Adipocyte (in vitro differentiated cells): ENCODE measurements at regions not wholly inside any gene's neighbourhood (a gene's known extent, or its start where the extent isn't known, plus 50 kb on each side); places are given as distances from the start of the nearest gene placed in this dataset.
"Not testable (repeated sequence)": the region's sequence is repeated elsewhere in the genome, so short reads cannot be mapped to it uniquely, and the experiment has no call there.

Experiments used
- DNase-seq: peaks from one replicate; pipeline ENCODE4 v3.0.0-alpha.2; 2015; ENCODE audit warnings: low read depth
- H3K27me3 ChIP-seq: replicated peaks from 2 replicates; pipeline ENCODE4 v1.7.0; 2013; ENCODE audit warnings: mild to moderate bottlenecking, low read length, moderate library complexity; ENCODE audit not compliant: control insufficient read depth, insufficient read depth
- H3K36me3 ChIP-seq: 2 replicates; pipeline ENCODE4 v1.7.0; 2013; ENCODE audit warnings: low read length, mild to moderate bottlenecking, moderate library complexity; ENCODE audit not compliant: control insufficient read depth, insufficient read depth, severe bottlenecking
- H3K4me1 ChIP-seq: 2 replicates; pipeline ENCODE4 v1.7.0; 2013; ENCODE audit warnings: mild to moderate bottlenecking, low read length, moderate library complexity; ENCODE audit not compliant: control insufficient read depth, insufficient read depth
- H3K4me3 ChIP-seq: 2 replicates; pipeline ENCODE4 v1.7.0; 2013; ENCODE audit warnings: mild to moderate bottlenecking, low read length, moderate library complexity
- H3K9ac ChIP-seq: 2 replicates; pipeline ENCODE4 v1.7.0; 2013; ENCODE audit warnings: mild to moderate bottlenecking, low read length, moderate library complexity
- H3K9me3 ChIP-seq: 2 replicates; pipeline ENCODE4 v1.7.0; 2013; ENCODE audit warnings: mild to moderate bottlenecking, low read length, moderate library complexity; ENCODE audit not compliant: control insufficient read depth

- H3K27me3 ChIP-seq: no peaks in the 10 kb centered on the region
- H3K36me3 ChIP-seq: no peaks in the 10 kb centered on the region
- no peak overlapping the region for H3K4me3 ChIP-seq
- no peaks in the 10 kb centered on the region for H3K4me1 ChIP-seq
- peaks cover 4% of the 10 kb centered on the region for H3K9me3 ChIP-seq
- DNase-seq: no peak
- no peak overlapping the region for H3K9ac ChIP-seq
These were observed 806.5 kb downstream of the IGSF11 start for GRCh38 chr3:118228151-118228550.

DNA sequence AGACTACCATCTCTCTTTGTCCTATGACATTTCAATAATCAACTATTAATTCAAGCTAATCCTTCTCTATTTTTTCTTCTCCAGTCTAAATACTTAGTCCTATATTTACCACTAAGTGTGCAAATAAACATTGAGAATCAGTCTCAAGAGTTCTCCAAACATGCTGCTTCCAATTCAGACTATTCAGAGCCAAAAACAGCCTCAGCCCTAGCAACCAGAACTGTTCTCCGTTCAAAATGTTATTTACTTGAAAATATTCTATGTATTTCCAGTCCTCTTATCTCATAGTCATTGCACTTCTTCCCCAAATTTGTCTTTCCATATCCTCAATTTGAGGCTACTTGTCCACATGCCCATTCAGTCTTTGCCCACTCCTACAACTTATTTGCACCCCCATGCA is 805.5 kb downstream of the IGSF11 start:
- peaks cover 4% of the 10 kb centered on the region for H3K9me3 ChIP-seq
- H3K36me3 ChIP-seq: no peaks in the 10 kb centered on the region
- DNase-seq: no peak
- no peak overlapping the region for H3K9ac ChIP-seq
- no peaks in the 10 kb centered on the region for H3K4me1 ChIP-seq
- H3K4me3 ChIP-seq: no peak overlapping the region
- no peaks in the 10 kb centered on the region for H3K27me3 ChIP-seq

- no peaks in the 10 kb centered on the region for H3K36me3 ChIP-seq
- H3K9me3 ChIP-seq: peaks cover 4% of the 10 kb centered on the region
- no peaks in the 10 kb centered on the region for H3K27me3 ChIP-seq
- DNase-seq: no peak
- no peak overlapping the region for H3K4me3 ChIP-seq
- no peak overlapping the region for H3K9ac ChIP-seq
- H3K4me1 ChIP-seq: no peaks in the 10 kb centered on the region
These were observed 803.1 kb downstream of the IGSF11 start for GRCh38 chr3:118231578-118231977.

DNA sequence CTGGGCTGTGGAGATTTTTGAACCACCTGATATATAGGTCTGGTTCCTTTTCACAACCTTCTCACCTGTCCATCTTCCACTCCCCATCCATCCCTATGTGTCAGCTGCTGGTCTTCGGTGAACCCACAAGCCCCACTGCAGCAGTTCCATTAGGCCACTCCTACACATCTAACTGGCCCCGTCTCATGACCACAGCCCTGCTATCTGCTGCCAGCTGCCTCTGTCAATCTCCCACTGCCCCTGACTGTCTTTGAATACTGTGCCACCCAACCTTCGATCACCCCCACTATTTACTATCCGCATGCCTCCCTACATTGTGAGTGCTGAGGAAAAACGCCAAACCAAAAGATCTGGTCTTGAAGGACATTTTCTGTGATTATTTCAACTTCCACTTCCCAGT is 795.4 kb downstream of the IGSF11 start:
- Histone ChIP-seq H3K4me1 (no peaks in the 10 kb centered on the region), H3K9me3 (no peaks in the 10 kb centered on the region), H3K27me3 (no peaks in the 10 kb centered on the region), H3K9ac (no peak overlapping the region), H3K4me3 (no peak overlapping the region), H3K36me3 (no peaks in the 10 kb centered on the region)
- no peak for DNase-seq

DNA sequence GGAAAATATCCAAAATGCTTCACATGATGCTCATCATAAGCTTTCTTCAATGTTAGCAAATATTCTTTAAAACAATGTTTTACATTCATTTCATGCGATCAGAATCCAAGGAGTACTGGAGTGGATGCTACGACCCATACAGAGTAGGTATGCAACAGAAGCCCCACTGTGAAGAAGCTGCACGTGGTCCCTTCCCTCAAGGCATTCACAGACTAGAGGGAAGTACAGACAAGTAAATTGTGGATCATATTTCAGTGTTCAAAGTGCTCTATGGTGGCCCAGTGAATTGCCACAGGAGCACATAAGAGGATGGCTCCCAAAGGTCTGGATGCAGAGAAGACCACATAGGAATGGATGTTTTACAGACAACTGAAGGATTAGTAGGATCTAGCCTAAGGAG is 789.9 kb downstream of the IGSF11 start:
- H3K36me3 ChIP-seq: no peaks in the 10 kb centered on the region
- no peaks in the 10 kb centered on the region for H3K4me1 ChIP-seq
- H3K27me3 ChIP-seq: no peaks in the 10 kb centered on the region
- H3K9me3 ChIP-seq: no peaks in the 10 kb centered on the region
- H3K9ac ChIP-seq: no peak overlapping the region
- DNase-seq: no peak
- no peak overlapping the region for H3K4me3 ChIP-seq

GRCh38 chr3:118245312-118245711 is 789.3 kb downstream of the IGSF11 start:
- Histone ChIP-seq H3K9ac (no peak overlapping the region), H3K4me1 (no peaks in the 10 kb centered on the region), H3K4me3 (no peak overlapping the region), H3K36me3 (no peaks in the 10 kb centered on the region), H3K27me3 (no peaks in the 10 kb centered on the region), H3K9me3 (no peaks in the 10 kb centered on the region)
- no peak for DNase-seq

DNA sequence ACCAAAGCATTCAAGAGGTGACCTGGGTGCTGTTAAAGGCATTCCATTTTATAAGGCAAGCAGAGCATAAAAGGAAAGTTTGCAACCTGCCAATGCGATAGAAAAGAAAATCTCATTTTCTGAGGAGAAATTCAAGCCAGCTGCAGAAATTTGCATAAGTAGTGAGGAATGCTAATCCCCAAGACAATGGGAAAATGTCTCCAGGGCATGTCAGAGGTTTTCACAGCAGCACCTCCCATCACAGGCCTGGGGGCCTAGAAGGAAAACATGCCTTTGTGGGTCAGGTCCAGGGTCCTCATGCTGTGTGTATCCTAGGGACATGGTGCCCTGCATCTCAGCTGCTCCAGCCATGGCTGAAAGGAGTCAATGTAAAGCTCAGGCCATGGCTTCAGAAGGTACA is 775.8 kb downstream of the IGSF11 start:
- H3K4me1 ChIP-seq: not testable (repeated sequence)

GRCh38 chr3:118262800-118263402 is 771.7 kb downstream of the IGSF11 start:
- Histone ChIP-seq H3K4me3 (no peak overlapping the region), H3K9ac (no peak overlapping the region), H3K9me3 (peaks cover 15% of the 10 kb centered on the region), H3K36me3 (no peaks in the 10 kb centered on the region), H3K4me1 (no peaks in the 10 kb centered on the region), H3K27me3 (no peaks in the 10 kb centered on the region)
- DNase-seq: no peak

More for the DNA sequence above, 775.8 kb downstream of the IGSF11 start:
- DNase-seq, H3K9ac ChIP-seq, H3K27me3 ChIP-seq, H3K9me3 ChIP-seq, H3K4me3 ChIP-seq, H3K36me3 ChIP-seq: not testable (repeated sequence)

- DNase-seq: no peak
- Histone ChIP-seq H3K9ac (no peak overlapping the region), H3K27me3 (no peaks in the 10 kb centered on the region), H3K9me3 (peaks cover 11% of the 10 kb centered on the region), H3K36me3 (no peaks in the 10 kb centered on the region), H3K4me1 (no peaks in the 10 kb centered on the region), H3K4me3 (no peak overlapping the region)
These were observed 767.1 kb downstream of the IGSF11 start for GRCh38 chr3:118267588-118267987.

DNA sequence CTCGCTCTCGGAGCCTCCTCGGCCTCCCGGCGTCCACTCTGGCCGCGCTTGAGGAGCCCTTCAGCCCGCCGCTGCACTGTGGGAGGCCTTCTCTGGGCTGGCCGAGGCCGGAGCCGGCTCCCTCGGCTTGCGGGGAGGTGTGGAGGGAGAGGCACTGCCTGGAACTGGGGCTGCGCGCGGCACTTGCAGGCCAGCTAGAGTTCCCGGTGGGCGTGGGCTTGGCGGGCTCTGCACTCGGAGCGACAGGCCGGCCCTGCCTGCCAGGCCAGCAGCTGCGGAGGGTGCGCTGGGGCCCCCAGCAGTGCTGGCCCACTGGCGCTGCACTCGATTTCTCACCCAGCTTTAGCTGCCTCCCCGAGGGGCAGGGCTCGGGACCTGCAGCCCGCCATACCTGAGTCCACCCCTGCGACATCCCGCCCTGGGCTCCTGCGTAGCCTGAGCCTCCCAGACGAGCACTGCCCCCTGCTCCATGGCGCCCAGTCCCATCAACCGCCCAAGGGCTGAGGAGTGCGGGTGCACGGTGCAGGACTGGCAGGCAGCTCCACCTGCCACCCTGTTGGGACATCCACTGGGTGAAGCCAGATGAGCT is 765.0 kb downstream of the IGSF11 start:
- Histone ChIP-seq H3K36me3 (no peaks in the 10 kb centered on the region), H3K9ac (no peak overlapping the region), H3K4me1 (no peaks in the 10 kb centered on the region), H3K9me3 (peaks cover 10% of the 10 kb centered on the region), H3K4me3 (no peak overlapping the region), H3K27me3 (no peaks in the 10 kb centered on the region)
- no peak for DNase-seq

DNA sequence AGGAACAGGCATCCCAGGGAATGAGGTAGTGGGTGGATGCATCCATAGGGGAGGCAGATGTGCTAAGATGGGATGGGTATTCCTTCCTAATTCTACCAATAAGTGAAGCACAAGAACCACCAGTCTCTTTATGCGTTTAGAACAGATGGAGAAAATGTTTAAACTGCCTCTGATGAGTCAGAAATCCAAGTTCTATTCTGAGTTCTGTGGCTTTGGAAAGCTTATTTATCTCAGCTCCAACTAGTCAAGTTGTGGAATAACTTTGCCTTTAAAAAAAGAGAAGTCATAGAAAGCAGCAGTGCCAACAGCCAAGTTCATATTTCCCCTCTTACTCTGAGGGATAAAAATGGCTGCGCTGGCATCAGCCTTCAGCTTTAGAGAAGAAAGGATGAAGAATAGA is 761.7 kb downstream of the IGSF11 start:
- no peak for DNase-seq
- H3K4me3 ChIP-seq: no peak overlapping the region
- no peak overlapping the region for H3K9ac ChIP-seq
- H3K9me3 ChIP-seq: no peaks in the 10 kb centered on the region
- H3K27me3 ChIP-seq: no peaks in the 10 kb centered on the region
- no peaks in the 10 kb centered on the region for H3K4me1 ChIP-seq
- H3K36me3 ChIP-seq: no peaks in the 10 kb centered on the region

GRCh38 chr3:118277814-118278213 is 756.8 kb downstream of the IGSF11 start:
- Histone ChIP-seq H3K27me3 (no peaks in the 10 kb centered on the region), H3K9ac (no peak overlapping the region), H3K4me1 (no peaks in the 10 kb centered on the region), H3K4me3 (no peak overlapping the region), H3K36me3 (no peaks in the 10 kb centered on the region), H3K9me3 (no peaks in the 10 kb centered on the region)
- no peak for DNase-seq
